Hepatocyte (in vitro differentiated cells): ENCODE measurements at regions not wholly inside any gene's neighbourhood (a gene's known extent, or its start where the extent isn't known, plus 50 kb on each side); places are given as distances from the start of the nearest gene placed in this dataset.

Experiments
- DNase-seq: peaks from one replicate; pipeline ENCODE4 v3.0.0-alpha.2; 2016; ENCODE audit warnings: low spot score
- H2AFZ ChIP-seq: fragments of 200-600 bp; sonication (generic); 2 replicates; pipeline ENCODE4 v1.6.0; 2016; ENCODE audit warnings: antibody characterized with exemption, mild to moderate bottlenecking
- H3K27ac ChIP-seq: fragments of 200-600 bp; sonication (generic); 2 replicates; pipeline ENCODE4 v1.5.1; 2016; ENCODE audit warnings: mild to moderate bottlenecking
- H3K27me3 ChIP-seq: fragments of 200-600 bp; sonication (generic); 2 replicates; pipeline ENCODE4 v1.6.1; 2016
- H3K36me3 ChIP-seq: fragments of 200-600 bp; sonication (generic); replicated peaks from 2 replicates; pipeline ENCODE4 v1.5.1; 2016; ENCODE audit warnings: low read depth; ENCODE audit not compliant: insufficient read depth
- H3K4me1 ChIP-seq: fragments of 200-600 bp; sonication (generic); 2 replicates; pipeline ENCODE4 v1.5.1; 2016; ENCODE audit warnings: mild to moderate bottlenecking, moderate library complexity; ENCODE audit not compliant: insufficient read depth
- H3K4me2 ChIP-seq: fragments of 200-600 bp; sonication (generic); 2 replicates; pipeline ENCODE4 v1.6.0; 2016
- H3K4me3 ChIP-seq: fragments of 200-600 bp; sonication (generic); 2 replicates; pipeline ENCODE4 v1.5.1; 2016; ENCODE audit warnings: mild to moderate bottlenecking
- H3K79me2 ChIP-seq: fragments of 200-600 bp; sonication (generic); 2 replicates; pipeline ENCODE4 v1.6.0; 2017; ENCODE audit warnings: mild to moderate bottlenecking
- H3K9me2 ChIP-seq: fragments of 200-600 bp; sonication (generic); replicated peaks from 2 replicates; pipeline ENCODE4 v1.6.0; 2017; ENCODE audit warnings: mild to moderate bottlenecking; ENCODE audit not compliant: insufficient read depth
- H3K9me3 ChIP-seq: fragments of 200-600 bp; sonication (generic); 2 replicates; pipeline ENCODE4 v1.5.1; 2016; ENCODE audit warnings: low read depth, mild to moderate bottlenecking
- H4K20me1 ChIP-seq: fragments of 200-600 bp; sonication (generic); 2 replicates; pipeline ENCODE4 v1.6.0; 2016; ENCODE audit warnings: mild to moderate bottlenecking; ENCODE audit not compliant: insufficient read depth, poor library complexity, severe bottlenecking
- CTCF ChIP-seq: fragments of 200-600 bp; sonication (generic); IDR thresholded peaks from 2 replicates; pipeline ENCODE4 v1.5.1; 2016; ENCODE audit warnings: antibody characterized with exemption, mild to moderate bottlenecking; ENCODE audit not compliant: poor library complexity
- EZH2 ChIP-seq: fragments of 200-600 bp; sonication (generic); IDR thresholded peaks from 2 replicates; pipeline ENCODE4 v1.6.1; 2016; ENCODE audit warnings: antibody characterized with exemption, mild to moderate bottlenecking, borderline replicate concordance
- EZH2phosphoT487 ChIP-seq: fragments of 200-600 bp; sonication (generic); IDR thresholded peaks from one replicate; pipeline ENCODE4 v1.6.1; 2018; ENCODE audit warnings: antibody characterized with exemption, mild to moderate bottlenecking, low read depth, moderate library complexity; ENCODE audit not compliant: unreplicated experiment, severe bottlenecking
- WGBS: methylation state at CpG from one replicate; pipeline ENCODE4 v1.1.6; 2016; ENCODE audit warnings: low lambda C conversion rate; ENCODE audit errors: missing lambda C conversion rate; 5-methylcytosine and 5-hydroxymethylcytosine counted together

DNA sequence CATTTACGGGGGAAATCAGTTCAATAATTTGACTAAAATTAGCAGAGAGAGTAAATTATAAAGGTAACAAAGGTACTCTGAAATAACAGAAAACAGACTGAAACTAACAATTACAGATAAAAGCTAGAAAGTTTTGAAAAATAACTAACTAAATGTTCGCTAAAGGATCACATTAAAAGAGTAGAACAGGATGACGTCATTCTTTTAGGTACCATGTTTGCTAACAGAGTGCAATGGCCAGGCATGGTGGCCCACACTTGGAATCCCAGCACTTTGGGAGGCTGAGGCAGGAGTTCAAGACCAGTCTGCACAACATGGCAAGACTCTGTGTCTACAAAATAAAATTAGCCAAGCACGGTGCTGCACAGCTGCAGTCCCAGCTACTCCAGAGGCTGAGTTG lies 212.3 kb upstream of the CDYL start:
- no peaks in the 10 kb centered on the region for H4K20me1 ChIP-seq
- no peak overlapping the region for H3K4me2 ChIP-seq
- no peaks in the 10 kb centered on the region for H3K79me2 ChIP-seq
- no peak overlapping the region for H2AFZ ChIP-seq
- DNase-seq, result no peak
- no peak overlapping the region for H3K27ac ChIP-seq
- H3K27me3 ChIP-seq, result no peaks in the 10 kb centered on the region
- no peak overlapping the region for H3K4me3 ChIP-seq
- H3K4me1 ChIP-seq, result no peaks in the 10 kb centered on the region
- TF ChIP-seq CTCF (no peak), EZH2 (no peak), EZH2phosphoT487 (no peak)
- H3K36me3 ChIP-seq, result no peaks in the 10 kb centered on the region
- no peaks in the 10 kb centered on the region for H3K9me3 ChIP-seq
- WGBS, result 65% methylated on average over 4 of the region's 4 CpGs
- no peaks in the 10 kb centered on the region for H3K9me2 ChIP-seq

GRCh38 chr6:4563156-4563555 lies 213.0 kb upstream of the CDYL start:
- H3K36me3 ChIP-seq, result no peaks in the 10 kb centered on the region
- DNase-seq, result no peak

DNA sequence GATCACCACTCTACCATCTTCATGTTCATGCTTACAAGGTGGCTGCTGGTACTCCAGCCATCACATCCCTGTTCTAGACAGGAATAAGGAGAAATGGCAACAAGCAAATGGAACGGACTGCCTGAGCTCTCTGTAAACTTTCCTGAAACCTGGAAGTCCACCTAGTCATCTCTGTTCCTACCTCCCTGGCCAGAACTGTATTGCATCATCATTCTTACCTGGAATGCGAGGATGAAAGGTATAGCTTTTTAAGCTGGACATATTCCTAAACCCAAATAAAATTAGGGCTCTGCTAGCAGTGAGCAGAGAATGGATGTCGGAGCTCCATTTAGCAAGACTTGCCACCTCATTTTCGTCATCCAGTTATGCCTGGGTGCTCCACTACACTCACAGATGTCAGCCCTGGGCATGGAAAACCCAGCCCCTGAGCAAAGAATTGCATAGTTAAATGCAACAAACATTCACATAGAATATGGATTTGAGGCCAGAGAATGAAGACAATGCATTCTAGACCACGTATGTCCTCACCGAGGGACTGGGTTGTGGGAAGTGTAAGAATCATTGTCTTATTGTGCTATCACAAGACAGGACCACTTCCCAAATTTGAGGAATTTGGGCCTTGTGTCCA lies 214.3 kb upstream of the CDYL start:
- Histone ChIP-seq H3K4me3 (no peak overlapping the region), H4K20me1 (no peaks in the 10 kb centered on the region), H3K36me3 (no peaks in the 10 kb centered on the region), H3K27me3 (no peaks in the 10 kb centered on the region), H3K9me2 (no peaks in the 10 kb centered on the region), H2AFZ (no peak overlapping the region), H3K27ac (no peak overlapping the region), H3K79me2 (no peaks in the 10 kb centered on the region), H3K4me2 (no peak overlapping the region), H3K9me3 (no peaks in the 10 kb centered on the region), H3K4me1 (no peaks in the 10 kb centered on the region)
- no peak for DNase-seq
- TF ChIP-seq EZH2phosphoT487, result no peak
- no peak for TF ChIP-seq CTCF
- no peak for TF ChIP-seq EZH2
- WGBS, result 93% methylated on average over 6 of the region's 6 CpGs

More at GRCh38 chr6:4563156-4563555, 213.0 kb upstream of the CDYL start:
- no peaks in the 10 kb centered on the region for H3K27me3 ChIP-seq
- H3K9me2 ChIP-seq, result no peaks in the 10 kb centered on the region
- H3K9me3 ChIP-seq, result no peaks in the 10 kb centered on the region
- H3K4me2 ChIP-seq, result no peak overlapping the region
- H4K20me1 ChIP-seq, result no peaks in the 10 kb centered on the region
- no peaks in the 10 kb centered on the region for H3K4me1 ChIP-seq
- H3K27ac ChIP-seq, result no peak overlapping the region
- H3K79me2 ChIP-seq, result no peaks in the 10 kb centered on the region
- 84% methylated on average over 5 of the region's 5 CpGs for WGBS
- H2AFZ ChIP-seq, result no peak overlapping the region
- TF ChIP-seq EZH2phosphoT487, result no peak
- TF ChIP-seq EZH2, result no peak
- no peak for TF ChIP-seq CTCF
- H3K4me3 ChIP-seq, result no peak overlapping the region
